A673 (cell line): ENCODE measurements at regions not wholly inside any gene's neighbourhood (a gene's known extent, or its start where the extent isn't known, plus 50 kb on each side); places are given as distances from the start of the nearest gene placed in this dataset.

Source experiments
- BruUV-seq: library from RNA; stranded (reverse); fragments of 400-500 nt; replicated peaks from 2 replicates; lab custom pipeline; 2021; lab: Mats Ljungman, UMichigan
- CTCF ChIA-PET: fragments of 300-600 bp; sonication (Branson Sonifier 250); formaldehyde crosslinking; loops from one replicate; lab custom pipeline; 2022; ENCODE audit warnings: antibody characterized with exemption; lab: Charles Lee
- POLR2A ChIA-PET: fragments of 300-600 bp; sonication (Branson Sonifier 250); formaldehyde crosslinking; loops from one replicate; lab custom pipeline; 2022; ENCODE audit warnings: antibody characterized with exemption; ENCODE audit not compliant: low non-redundant PET; lab: Charles Lee
- DNase-seq: peaks from one replicate; pipeline ENCODE4 v3.0.0-alpha.2; 2015; ENCODE audit warnings: low spot score
- H3K27ac ChIP-seq: fragments of 200-600 bp; sonication (generic); 2 replicates; pipeline ENCODE4 v1.5.1; 2016; ENCODE audit warnings: mixed run types, low read depth, mild to moderate bottlenecking, mixed read lengths, antibody characterized with exemption, low read length; ENCODE audit not compliant: poor library complexity, severe bottlenecking
- H3K27me3 ChIP-seq: fragments of 200-600 bp; sonication (generic); replicated peaks from 2 replicates; pipeline ENCODE4 v1.6.1; 2017; ENCODE audit warnings: mixed run types, low read depth, mild to moderate bottlenecking, mixed read lengths, antibody characterized with exemption, low read length; ENCODE audit not compliant: insufficient read depth, poor library complexity
- H3K36me3 ChIP-seq: fragments of 200-600 bp; sonication (generic); 2 replicates; pipeline ENCODE4 v1.6.1; 2016; ENCODE audit warnings: mixed run types, mild to moderate bottlenecking, mixed read lengths, antibody characterized with exemption, low read length; ENCODE audit not compliant: insufficient read depth, poor library complexity, severe bottlenecking
- H3K4me1 ChIP-seq: fragments of 200-600 bp; sonication (generic); 2 replicates; pipeline ENCODE4 v1.6.1; 2017; ENCODE audit warnings: mixed run types, mild to moderate bottlenecking, mixed read lengths, antibody characterized with exemption, low read length; ENCODE audit not compliant: insufficient read depth, poor library complexity, severe bottlenecking
- H3K4me3 ChIP-seq: fragments of 200-600 bp; sonication (generic); 2 replicates; pipeline ENCODE4 v1.5.1; 2016; ENCODE audit warnings: low read depth, mixed run types, mild to moderate bottlenecking, mixed read lengths, low read length; ENCODE audit not compliant: poor library complexity, severe bottlenecking
- H3K9me3 ChIP-seq: fragments of 200-600 bp; sonication (generic); 2 replicates; pipeline ENCODE4 v1.6.1; 2016; ENCODE audit warnings: mixed run types, low read depth, mild to moderate bottlenecking, mixed read lengths, antibody characterized with exemption, low read length; ENCODE audit not compliant: poor library complexity, severe bottlenecking
- CTCF ChIP-seq: fragments of 300-800, 200-600 bp; sonication (generic); conservative IDR thresholded peaks from 2 replicates; pipeline ENCODE4 v1.5.1; 2017; ENCODE audit warnings: low read depth, mild to moderate bottlenecking, antibody characterized with exemption, low read length, moderate library complexity, mixed read lengths
- EZH2 ChIP-seq: fragments of 200-600 bp; sonication (generic); IDR thresholded peaks from 2 replicates; pipeline ENCODE4 v1.6.1; 2017; ENCODE audit warnings: borderline replicate concordance, low read depth, mild to moderate bottlenecking, mixed read lengths, antibody characterized with exemption, low read length; ENCODE audit not compliant: poor library complexity, severe bottlenecking
- intact Hi-C: fragments of 100-400 bp; cut with micrococcal nuclease; formaldehyde crosslinking; loops from one replicate; pipeline ENCODE4 v1.10.0; 2022; ENCODE audit not compliant: unreplicated experiment

- Histone ChIP-seq H3K27me3 (no peaks in the 10 kb centered on the region), H3K36me3 (no peaks in the 10 kb centered on the region), H3K4me3 (no peak overlapping the region), H3K9me3 (no peaks in the 10 kb centered on the region), H3K27ac (no peak overlapping the region), H3K4me1 (no peaks in the 10 kb centered on the region)
- ChIA-PET POLR2A (no interaction called here), CTCF (no interaction called here)
- TF ChIP-seq CTCF: no peak
- TF ChIP-seq EZH2: no peak
- BruUV-seq: no TSS peak
- intact Hi-C loops: no loop called here
- no peak for DNase-seq
These were observed 987.4 kb downstream of the TUSC7 start for GRCh38 chr3:117696851-117697407.

GRCh38 chr3:117699058-117699457 is 989.5 kb downstream of the TUSC7 start:
- H3K36me3 ChIP-seq: no peaks in the 10 kb centered on the region
- CTCF ChIA-PET: no interaction called here
- POLR2A ChIA-PET: no interaction called here
- no peak overlapping the region for H3K4me3 ChIP-seq
- intact Hi-C loops: no loop called here
- no peak for TF ChIP-seq EZH2
- no peak for TF ChIP-seq CTCF
- no peaks in the 10 kb centered on the region for H3K4me1 ChIP-seq
- BruUV-seq: no TSS peak
- DNase-seq: no peak
- H3K9me3 ChIP-seq: no peaks in the 10 kb centered on the region
- no peak overlapping the region for H3K27ac ChIP-seq
- no peaks in the 10 kb centered on the region for H3K27me3 ChIP-seq

- H3K36me3 ChIP-seq: no peaks in the 10 kb centered on the region
- POLR2A ChIA-PET: no interaction called here
- TF ChIP-seq CTCF: no peak
- TF ChIP-seq EZH2: no peak
- H3K27me3 ChIP-seq: no peaks in the 10 kb centered on the region
- no peak overlapping the region for H3K4me3 ChIP-seq
- no peaks in the 10 kb centered on the region for H3K4me1 ChIP-seq
- no TSS peak for BruUV-seq
- no peak overlapping the region for H3K27ac ChIP-seq
- intact Hi-C loops: no loop called here
- no peaks in the 10 kb centered on the region for H3K9me3 ChIP-seq
- CTCF ChIA-PET: no interaction called here
- no peak for DNase-seq
These were observed 991.2 kb downstream of the TUSC7 start for GRCh38 chr3:117700573-117701360.
